Kidney (tissue), 13 donors: ENCODE measurements at regions not wholly inside any gene's neighbourhood (a gene's known extent, or its start where the extent isn't known, plus 50 kb on each side); places are given as distances from the start of the nearest gene placed in this dataset.

ENCODE experiments used
- DNase-seq, 5 donors: peaks; one replicate each; pipeline ENCODE4 v3.0.0-alpha.2; 2013 to 2020
- FAIRE-seq: peaks from 2 replicates; lab custom pipeline; 2012; peaks lifted over from hg19 to GRCh38; lab: Jason Lieb, UNC
- H3K27ac ChIP-seq, 2 donors: one replicate each; pipeline ENCODE4 v1.7.0; 2013; ENCODE audit warnings: low read depth in 2 of 2, low read length in 2 of 2, inconsistent platforms in 1 of 2
- H3K27me3 ChIP-seq: one replicate; pipeline ENCODE4 v1.7.1; 2013; ENCODE audit warnings: low read length, inconsistent platforms; ENCODE audit not compliant: control insufficient read depth, insufficient read depth
- H3K36me3 ChIP-seq, 3 donors: one replicate each; pipeline versions ENCODE4 v1.7.0 to v1.7.1; 2013; ENCODE audit warnings: low read length in 3 of 3, control low read depth in 1 of 3, inconsistent platforms in 1 of 3; ENCODE audit not compliant: insufficient read depth in 3 of 3, control insufficient read depth in 2 of 3
- H3K4me1 ChIP-seq, 3 donors: one replicate each; pipeline versions ENCODE4 v1.7.0 to v1.7.1; 2013; ENCODE audit warnings: low read length in 3 of 3, inconsistent platforms in 1 of 3, low read depth in 1 of 3; ENCODE audit not compliant: control insufficient read depth in 2 of 3, insufficient read depth in 2 of 3
- H3K4me3 ChIP-seq, 3 donors: one replicate each; pipeline versions ENCODE4 v1.7.0 to v1.8.1; 2013; ENCODE audit warnings: low read length in 3 of 3, control low read depth in 1 of 3, inconsistent platforms in 1 of 3
- H3K9ac ChIP-seq, 3 donors: one replicate each; pipeline versions ENCODE4 v1.7.0 to v1.7.1; 2013; ENCODE audit warnings: low read length in 3 of 3, control low read depth in 1 of 3, inconsistent platforms in 1 of 3
- H3K9me3 ChIP-seq, 3 donors: one replicate each; pipeline versions ENCODE4 v1.7.0 to v1.7.1; 2013; ENCODE audit warnings: low read length in 3 of 3, control low read depth in 1 of 3, inconsistent platforms in 1 of 3; ENCODE audit not compliant: control insufficient read depth in 2 of 3, insufficient read depth in 1 of 3
- CTCF ChIP-seq: IDR thresholded peaks from 3 replicates; pipeline ENCODE4 v1.5.1; 2012; ENCODE audit warnings: mild to moderate bottlenecking, moderate library complexity, borderline replicate concordance; ENCODE audit not compliant: insufficient read depth; ENCODE audit errors: extremely low read depth
- intact Hi-C: fragments of 100-400 bp; cut with DNase I; formaldehyde crosslinking; loops from one replicate; pipeline ENCODE4 v1.11.1; 2022
- donor health status: control.
- donor health status: control.
- donor health status: control.
- donor health status: control.
- donor health status: control.
- donor health status: DM: yes; HTN: yes; CAD: no.
- donor health status: Normal renal cell carcinoma (clear cell type).

- FAIRE-seq: no peak
- no peak overlapping the region for H3K27ac ChIP-seq
- H3K9ac ChIP-seq: no peak overlapping the region
- no peak for TF ChIP-seq CTCF
- no peaks in the 10 kb centered on the region for H3K36me3 ChIP-seq
- intact Hi-C loops: no loop called here
- no peak for DNase-seq
- no peak overlapping the region for H3K4me3 ChIP-seq
- no peaks in the 10 kb centered on the region for H3K27me3 ChIP-seq
- peaks cover 0 to 4% (median 3%) of the 10 kb centered on the region in 3 donors for H3K4me1 ChIP-seq
- H3K9me3 ChIP-seq: no peaks in the 10 kb centered on the region
These were observed 398.1 kb downstream of the NOVA1 start for GRCh38 chr14:26199590-26200370.

GRCh38 chr14:26199096-26199495 lies 398.7 kb downstream of the NOVA1 start:
- H3K36me3 ChIP-seq: no peaks in the 10 kb centered on the region
- no peaks in the 10 kb centered on the region for H3K27me3 ChIP-seq
- H3K9ac ChIP-seq: no peak overlapping the region
- FAIRE-seq: no peak
- no peaks in the 10 kb centered on the region for H3K9me3 ChIP-seq
- H3K4me3 ChIP-seq: no peak overlapping the region
- no peak for TF ChIP-seq CTCF
- DNase-seq: no peak
- intact Hi-C loops: no loop called here
- no peak overlapping the region for H3K27ac ChIP-seq
- peaks cover 0 to 4% (median 3%) of the 10 kb centered on the region in 3 donors for H3K4me1 ChIP-seq

- DNase-seq: no peak
- intact Hi-C loops: no loop called here
- Histone ChIP-seq H3K9me3 (no peaks in the 10 kb centered on the region), H3K4me1 (peaks cover 0 to 4% (median 3%) of the 10 kb centered on the region in 3 donors), H3K27ac (no peak overlapping the region), H3K27me3 (no peaks in the 10 kb centered on the region), H3K9ac (no peak overlapping the region), H3K36me3 (no peaks in the 10 kb centered on the region), H3K4me3 (no peak overlapping the region)
- no peak for FAIRE-seq
- no peak for TF ChIP-seq CTCF
These were observed 403.0 kb downstream of the NOVA1 start for GRCh38 chr14:26194816-26195215.

- Histone ChIP-seq H3K9ac (no peak overlapping the region), H3K4me1 (peaks cover 0 to 4% (median 3%) of the 10 kb centered on the region in 3 donors), H3K27ac (no peak overlapping the region), H3K4me3 (no peak overlapping the region), H3K27me3 (no peaks in the 10 kb centered on the region), H3K36me3 (no peaks in the 10 kb centered on the region), H3K9me3 (no peaks in the 10 kb centered on the region)
- no peak for FAIRE-seq
- intact Hi-C loops: no loop called here
- no peak for TF ChIP-seq CTCF
- no peak for DNase-seq
These were observed 406.2 kb downstream of the NOVA1 start for GRCh38 chr14:26191671-26192070.
